DMS53 (cell line): ENCODE measurements at regions not wholly inside any gene's neighbourhood (a gene's known extent, or its start where the extent isn't known, plus 50 kb on each side); places are given as distances from the start of the nearest gene placed in this dataset.

Experiments
- DNase-seq: peaks from one replicate; lab custom pipeline; 2025; lab: John Stamatoyannopoulos, UW

GRCh38 chr3:83302091-83302490 is 1540.6 kb upstream of the GBE1 start:
- DNase-seq = no peak

- DNase-seq = no peak
Observed at GRCh38 chr3:83317605-83318004, 1556.2 kb upstream of the GBE1 start.

- no peak for DNase-seq
Observed at GRCh38 chr3:83320726-83321125, 1559.3 kb upstream of the GBE1 start.

- DNase-seq = no peak
Observed at GRCh38 chr3:83321457-83321856, 1560.0 kb upstream of the GBE1 start.

GRCh38 chr3:83321891-83322290 is 1560.4 kb upstream of the GBE1 start:
- no peak for DNase-seq

GRCh38 chr3:83354205-83354604 is 1592.8 kb upstream of the GBE1 start:
- no peak for DNase-seq

- no peak for DNase-seq
Observed at GRCh38 chr3:83393276-83393675, 1565.5 kb upstream of the CADM2 start.

- DNase-seq = no peak
Observed at GRCh38 chr3:83403927-83404326, 1554.9 kb upstream of the CADM2 start.

- DNase-seq = no peak
Observed at GRCh38 chr3:83426300-83426699, 1532.5 kb upstream of the CADM2 start.

GRCh38 chr3:83434880-83435587 is 1523.8 kb upstream of the CADM2 start:
- DNase-seq = no peak

GRCh38 chr3:83438188-83438587 is 1520.6 kb upstream of the CADM2 start:
- DNase-seq = no peak

- DNase-seq = no peak
Observed at GRCh38 chr3:83453056-83453455, 1505.7 kb upstream of the CADM2 start.

GRCh38 chr3:83454353-83454752 is 1504.4 kb upstream of the CADM2 start:
- no peak for DNase-seq

- no peak for DNase-seq
Observed at GRCh38 chr3:83457551-83457950, 1501.2 kb upstream of the CADM2 start.

- DNase-seq = no peak
Observed at GRCh38 chr3:83460052-83460451, 1498.7 kb upstream of the CADM2 start.

- no peak for DNase-seq
Observed at GRCh38 chr3:83461411-83461810, 1497.4 kb upstream of the CADM2 start.

- no peak for DNase-seq
Observed at GRCh38 chr3:83477563-83477962, 1481.2 kb upstream of the CADM2 start.

GRCh38 chr3:83482402-83483070 is 1476.3 kb upstream of the CADM2 start:
- DNase-seq = no peak

- DNase-seq = no peak
Observed at GRCh38 chr3:83496462-83496861, 1462.3 kb upstream of the CADM2 start.

GRCh38 chr3:83498361-83499016 is 1460.3 kb upstream of the CADM2 start:
- no peak for DNase-seq

- peak; percentile 40 for DNase-seq
Observed at GRCh38 chr3:83500422-83500821, 1458.4 kb upstream of the CADM2 start.

GRCh38 chr3:83500931-83501330 is 1457.9 kb upstream of the CADM2 start:
- DNase-seq = no peak

- no peak for DNase-seq
Observed at GRCh38 chr3:83513051-83513450, 1445.7 kb upstream of the CADM2 start.
